Astrocyte (in vitro differentiated cells and primary cell): ENCODE measurements at regions not wholly inside any gene's neighbourhood (a gene's known extent, or its start where the extent isn't known, plus 50 kb on each side); places are given as distances from the start of the nearest gene placed in this dataset.
"Not testable (repeated sequence)": the region's sequence is repeated elsewhere in the genome, so short reads cannot be mapped to it uniquely, and the experiment has no call there.

Experiments
- DNase-seq: peaks from one replicate; pipeline ENCODE4 v3.0.0-alpha.2; 2010; ENCODE audit warnings: low read depth
- FAIRE-seq: peaks from 2 replicates; lab custom pipeline; 2011; peaks lifted over from hg19 to GRCh38; lab: Jason Lieb, UNC
- H2AFZ ChIP-seq: 2 replicates; pipeline ENCODE4 v1.6.0; 2012; ENCODE audit warnings: low read depth, low read length, inconsistent platforms
- H3K27ac ChIP-seq: 2 replicates; pipeline ENCODE4 v1.5.1; 2011; ENCODE audit warnings: low read depth, low read length, inconsistent platforms
- H3K27me3 ChIP-seq: 2 replicates; pipeline ENCODE4 v1.6.0; 2011; ENCODE audit warnings: low read length, inconsistent platforms; ENCODE audit not compliant: insufficient read depth
- H3K36me3 ChIP-seq: 2 replicates; pipeline ENCODE4 v1.5.1; 2011; ENCODE audit warnings: low read length, inconsistent platforms; ENCODE audit not compliant: insufficient read depth
- H3K4me1 ChIP-seq: 2 replicates; pipeline ENCODE4 v1.5.1; 2011; ENCODE audit warnings: low read length, inconsistent platforms; ENCODE audit not compliant: insufficient read depth
- H3K4me2 ChIP-seq: 2 replicates; pipeline ENCODE4 v1.6.0; 2012; ENCODE audit warnings: low read length, inconsistent platforms
- H3K4me3 ChIP-seq: 2 replicates; pipeline ENCODE4 v1.5.1; 2011; ENCODE audit warnings: low read depth, mild to moderate bottlenecking, low read length, inconsistent platforms; ENCODE audit not compliant: insufficient read depth
- H3K79me2 ChIP-seq: 2 replicates; pipeline ENCODE4 v1.6.0; 2012; ENCODE audit warnings: mild to moderate bottlenecking, low read length, inconsistent platforms; ENCODE audit not compliant: insufficient read depth
- H3K9ac ChIP-seq: 2 replicates; pipeline ENCODE4 v1.6.0; 2012; ENCODE audit warnings: mild to moderate bottlenecking, low read length, inconsistent platforms
- H3K9me3 ChIP-seq: 2 replicates; pipeline ENCODE4 v1.5.1; 2012; ENCODE audit warnings: low read depth, mild to moderate bottlenecking, low read length, inconsistent platforms; ENCODE audit not compliant: insufficient read depth
- H4K20me1 ChIP-seq: 2 replicates; pipeline ENCODE4 v1.6.0; 2012; ENCODE audit warnings: low read length, inconsistent platforms; ENCODE audit not compliant: insufficient read depth
- H3K27ac Mint-ChIP-seq: one replicate; pipeline ENCODE4 v1.8.0; 2021; ENCODE audit warnings: mild to moderate bottlenecking, mixed read lengths; ENCODE audit not compliant: unreplicated experiment
- H3K27me3 Mint-ChIP-seq: one replicate; pipeline ENCODE4 v1.8.0; 2021; ENCODE audit warnings: low read depth, mixed read lengths; ENCODE audit not compliant: unreplicated experiment
- H3K36me3 Mint-ChIP-seq: one replicate; pipeline ENCODE4 v1.8.0; 2021; ENCODE audit warnings: low read depth, mixed read lengths; ENCODE audit not compliant: unreplicated experiment
- H3K4me1 Mint-ChIP-seq: one replicate; pipeline ENCODE4 v1.8.0; 2021; ENCODE audit warnings: low read depth, mixed read lengths; ENCODE audit not compliant: unreplicated experiment
- H3K4me3 Mint-ChIP-seq: one replicate; pipeline ENCODE4 v1.8.0; 2021; ENCODE audit warnings: mild to moderate bottlenecking, moderate library complexity, mixed read lengths; ENCODE audit not compliant: unreplicated experiment
- H3K9me3 Mint-ChIP-seq: one replicate; pipeline ENCODE4 v1.8.0; 2021; ENCODE audit warnings: mild to moderate bottlenecking, mixed read lengths; ENCODE audit not compliant: unreplicated experiment
- CTCF ChIP-seq: IDR thresholded peaks from 2 replicates; pipeline ENCODE4 v1.5.1; 2011; ENCODE audit warnings: low read depth, mild to moderate bottlenecking, inconsistent platforms, low read length, moderate library complexity; ENCODE audit not compliant: insufficient read depth
- EZH2 ChIP-seq: IDR thresholded peaks from 2 replicates; pipeline ENCODE4 v1.6.1; 2012; ENCODE audit warnings: mild to moderate bottlenecking, low read length, inconsistent platforms; ENCODE audit not compliant: insufficient read depth

- Histone ChIP-seq H3K27ac (no peak overlapping the region), H4K20me1 (no peaks in the 10 kb centered on the region), H3K4me1 (peaks cover 4% of the 10 kb centered on the region), H3K27me3 (peaks cover 8% of the 10 kb centered on the region), H3K9ac (no peak overlapping the region), H3K4me2 (no peak overlapping the region), H3K4me3 (no peak overlapping the region), H3K36me3 (no peaks in the 10 kb centered on the region), H3K9me3 (no peaks in the 10 kb centered on the region), H3K79me2 (no peaks in the 10 kb centered on the region), H2AFZ (no peak overlapping the region)
- TF ChIP-seq CTCF (no peak), EZH2 (no peak)
- Mint-ChIP-seq H3K4me1 (peaks cover 3% of the 10 kb centered on the region), H3K9me3 (peaks cover 3% of the 10 kb centered on the region), H3K36me3 (no peaks in the 10 kb centered on the region), H3K27ac (no peak overlapping the region), H3K4me3 (no peak overlapping the region), H3K27me3 (peaks cover 65% of the 10 kb centered on the region)
- FAIRE-seq (no peak), DNase-seq (no peak)
Measured at GRCh38 chr6:43883847-43884651, 114.0 kb downstream of the VEGFA start.

- H3K27ac Mint-ChIP-seq, result not testable (repeated sequence)
Measured at GRCh38 chr6:43882690-43883448, 112.9 kb downstream of the VEGFA start.

GRCh38 chr6:43880236-43881137 lies 110.5 kb downstream of the VEGFA start:
- Mint-ChIP-seq H3K9me3 (peaks cover 3% of the 10 kb centered on the region), H3K4me3 (no peak overlapping the region), H3K4me1 (peaks cover 1% of the 10 kb centered on the region), H3K36me3 (no peaks in the 10 kb centered on the region), H3K27me3 (peaks cover 59% of the 10 kb centered on the region), H3K27ac (no peak overlapping the region)
- H3K9ac ChIP-seq, result no peak overlapping the region
- no peaks in the 10 kb centered on the region for H3K79me2 ChIP-seq
- H3K27me3 ChIP-seq, result peaks cover 2% of the 10 kb centered on the region
- H3K4me2 ChIP-seq, result no peak overlapping the region
- H3K4me3 ChIP-seq, result no peak overlapping the region
- TF ChIP-seq EZH2 (no peak), CTCF (no peak)
- H3K27ac ChIP-seq, result no peak overlapping the region
- no peaks in the 10 kb centered on the region for H3K36me3 ChIP-seq
- H2AFZ ChIP-seq, result no peak overlapping the region
- no peaks in the 10 kb centered on the region for H3K9me3 ChIP-seq
- no peaks in the 10 kb centered on the region for H3K4me1 ChIP-seq
- H4K20me1 ChIP-seq, result no peaks in the 10 kb centered on the region
- FAIRE-seq, result no peak
- DNase-seq, result no peak

More at GRCh38 chr6:43882690-43883448, 112.9 kb downstream of the VEGFA start:
- not testable (repeated sequence) for H3K4me3 ChIP-seq, H3K36me3 ChIP-seq, H3K27ac ChIP-seq, H3K4me1 Mint-ChIP-seq, H2AFZ ChIP-seq, H3K9me3 ChIP-seq, H3K79me2 ChIP-seq, H3K36me3 Mint-ChIP-seq, DNase-seq, H3K9ac ChIP-seq, H3K27me3 ChIP-seq, H3K4me2 ChIP-seq, FAIRE-seq, H3K9me3 Mint-ChIP-seq, H4K20me1 ChIP-seq, H3K4me1 ChIP-seq
- peaks cover 57% of the 10 kb centered on the region for H3K27me3 Mint-ChIP-seq
- peak overlapping the region; percentile 56 for H3K4me3 Mint-ChIP-seq
